HepG2 (cell line): ENCODE measurements at regions not wholly inside any gene's neighbourhood (a gene's known extent, or its start where the extent isn't known, plus 50 kb on each side); places are given as distances from the start of the nearest gene placed in this dataset.

ENCODE experiments used
- ASH2L ChIP-seq: fragments of 300-600, 200-600 bp; sonication (generic); IDR thresholded peaks from 2 replicates; pipeline ENCODE4 v1.7.0; 2017; ENCODE audit warnings: low read depth, mild to moderate bottlenecking, moderate library complexity, mixed read lengths, low read length; ENCODE audit not compliant: insufficient read length
- ATF2 ChIP-seq: sonication (generic); formaldehyde crosslinking; IDR thresholded peaks from 2 replicates; pipeline ENCODE4 v1.4.0; 2020; ENCODE audit warnings: missing genetic modification reagents
- ETV5 ChIP-seq: IDR thresholded peaks from 2 replicates; pipeline ENCODE4 v1.6.1; 2018; ENCODE audit warnings: missing biosample characterization, missing genetic modification reagents, inconsistent platforms, borderline replicate concordance
- FOXM1 ChIP-seq: sonication (generic); formaldehyde crosslinking; IDR thresholded peaks from 2 replicates; pipeline ENCODE4 v1.5.0; 2020; ENCODE audit warnings: missing genetic modification reagents
- GATAD1 ChIP-seq: IDR thresholded peaks from 2 replicates; pipeline ENCODE4 v1.6.1; 2016; ENCODE audit warnings: missing genetic modification reagents, missing compliant biosample characterization
- GLI4 ChIP-seq: sonication (generic); formaldehyde crosslinking; IDR thresholded peaks from 2 replicates; pipeline ENCODE4 v1.5.1; 2020; ENCODE audit warnings: missing genetic modification reagents, mild to moderate bottlenecking, moderate library complexity, borderline replicate concordance
- NR1H2 ChIP-seq: sonication (generic); formaldehyde crosslinking; IDR thresholded peaks from 2 replicates; pipeline ENCODE4 v1.8.1; 2022; ENCODE audit warnings: low read depth, missing genetic modification reagents, borderline replicate concordance
- PBX2 ChIP-seq: IDR thresholded peaks from 2 replicates; pipeline ENCODE4 v1.6.1; 2016; ENCODE audit warnings: control low read depth
- PRMT3 ChIP-seq: sonication (generic); formaldehyde crosslinking; IDR thresholded peaks from 2 replicates; pipeline ENCODE4 v1.8.1; 2022; ENCODE audit warnings: low read depth, mild to moderate bottlenecking, moderate library complexity, missing genetic modification reagents, borderline replicate concordance
- RBM22 ChIP-seq: fragments of 200-400 bp; formaldehyde crosslinking; optimal IDR thresholded peaks from 2 replicates; pipeline ENCODE3; 2017; ENCODE audit warnings: mild to moderate bottlenecking, low read length, moderate library complexity
- SKIL ChIP-seq: sonication (generic); formaldehyde crosslinking; IDR thresholded peaks from 2 replicates; pipeline ENCODE4 v1.8.0; 2022; ENCODE audit warnings: missing genetic modification reagents, mild to moderate bottlenecking, moderate library complexity, borderline replicate concordance
- SMAD1 ChIP-seq: sonication (generic); formaldehyde crosslinking; IDR thresholded peaks from 2 replicates; pipeline ENCODE4 v1.4.0; 2020; ENCODE audit warnings: missing genetic modification reagents, low read depth, mild to moderate bottlenecking, borderline replicate concordance
- TOPORS ChIP-seq: sonication (generic); formaldehyde crosslinking; IDR thresholded peaks from 2 replicates; pipeline ENCODE4 v1.8.0; 2023; ENCODE audit warnings: mild to moderate bottlenecking, missing genetic modification reagents
- U2AF2 ChIP-seq: fragments of 200-400 bp; formaldehyde crosslinking; IDR thresholded peaks from 2 replicates; pipeline ENCODE4 v1.6.1; 2017; ENCODE audit warnings: low read depth, mild to moderate bottlenecking, low read length
- ZBTB34 ChIP-seq: sonication (generic); formaldehyde crosslinking; IDR thresholded peaks from 2 replicates; pipeline ENCODE4 v1.8.0; 2022; ENCODE audit warnings: mild to moderate bottlenecking, missing genetic modification reagents
- ZMYM3 ChIP-seq: sonication (generic); formaldehyde crosslinking; IDR thresholded peaks from 2 replicates; pipeline ENCODE4 v1.5.1; 2020; ENCODE audit warnings: mild to moderate bottlenecking, missing genetic modification reagents
- ZNF362 ChIP-seq: sonication (generic); formaldehyde crosslinking; IDR thresholded peaks from 2 replicates; pipeline ENCODE4 v1.4.0; 2020; ENCODE audit warnings: missing genetic modification reagents, mild to moderate bottlenecking, borderline replicate concordance
- ZNF691 ChIP-seq: sonication (generic); formaldehyde crosslinking; IDR thresholded peaks from 2 replicates; pipeline ENCODE4 v1.4.0; 2020; ENCODE audit warnings: missing genetic modification reagents, low read depth, mild to moderate bottlenecking, borderline replicate concordance
- ZNF737 ChIP-seq: sonication (generic); formaldehyde crosslinking; IDR thresholded peaks from 2 replicates; pipeline ENCODE4 v1.5.0; 2020; ENCODE audit warnings: missing genetic modification reagents, mild to moderate bottlenecking, borderline replicate concordance
- ZZZ3 ChIP-seq: sonication (generic); formaldehyde crosslinking; IDR thresholded peaks from 2 replicates; pipeline ENCODE4 v1.4.0; 2020; ENCODE audit warnings: missing genetic modification reagents, mild to moderate bottlenecking, borderline replicate concordance
- TF ChIP-seq, protein P1 (sequence below): sonication (generic); formaldehyde crosslinking; IDR thresholded peaks from 2 replicates; pipeline ENCODE4 v1.5.0; 2020; ENCODE audit warnings: missing genetic modification reagents

GRCh38 chr10:112887968-112888367, 62.1 kb upstream of the TCF7L2 start (continued):
- TF ChIP-seq SKIL (CRISPR knock-in tag) = 0 out of 2 replicates have a peak, but pooled peaks have one; percentile 31
- peak; percentile 17; the same call in 1 of the 2 replicates for TF ChIP-seq ETV5 (CRISPR knock-in tag)
- no peak for TF ChIP-seq ZBTB34
- no peak for TF ChIP-seq ATF2 (CRISPR knock-in tag)
- TF ChIP-seq U2AF2 = no peak
- TF ChIP-seq PBX2 (CRISPR knock-in tag) = no peak
- no peak for TF ChIP-seq GATAD1 (CRISPR knock-in tag)
- TF ChIP-seq TOPORS = no peak
- TF ChIP-seq PRMT3 (CRISPR knock-in tag) = no peak
- peak; percentile 94 for TF ChIP-seq ZNF362 (CRISPR knock-in tag)
- no peak for TF ChIP-seq ZNF691
- no peak for TF ChIP-seq NR1H2 (CRISPR knock-in tag)
- no peak for TF ChIP-seq RBM22
- TF ChIP-seq ASH2L = no peak
- TF ChIP-seq, protein P1, sequence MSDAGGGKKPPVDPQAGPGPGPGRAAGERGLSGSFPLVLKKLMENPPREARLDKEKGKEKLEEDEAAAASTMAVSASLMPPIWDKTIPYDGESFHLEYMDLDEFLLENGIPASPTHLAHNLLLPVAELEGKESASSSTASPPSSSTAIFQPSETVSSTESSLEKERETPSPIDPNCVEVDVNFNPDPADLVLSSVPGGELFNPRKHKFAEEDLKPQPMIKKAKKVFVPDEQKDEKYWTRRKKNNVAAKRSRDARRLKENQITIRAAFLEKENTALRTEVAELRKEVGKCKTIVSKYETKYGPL (CRISPR knock-in tag) = no peak
- TF ChIP-seq ZMYM3 (CRISPR knock-in tag) = peak; percentile 52
- no peak for TF ChIP-seq GLI4 (CRISPR knock-in tag)
- no peak for TF ChIP-seq FOXM1 (CRISPR knock-in tag)
- no peak for TF ChIP-seq SMAD1
- TF ChIP-seq ZNF737 (CRISPR knock-in tag) = no peak
- no peak for TF ChIP-seq ZZZ3 (CRISPR knock-in tag)
